Large intestine (tissue), 3 donors: ENCODE measurements at regions not wholly inside any gene's neighbourhood (a gene's known extent, or its start where the extent isn't known, plus 50 kb on each side); places are given as distances from the start of the nearest gene placed in this dataset.

Experiments used
- DNase-seq, 2 donors: peaks; one replicate each; pipeline versions ENCODE4 v3.0.0 to v3.0.0-alpha.2; 2013
- H3K27ac ChIP-seq: one replicate; pipeline ENCODE4 v1.5.1; 2013; ENCODE audit warnings: low read length
- H3K27me3 ChIP-seq: 2 replicates; pipeline ENCODE4 v1.6.1; 2013; ENCODE audit warnings: low read length; ENCODE audit not compliant: control insufficient read depth, insufficient read depth
- H3K36me3 ChIP-seq: 2 replicates; pipeline ENCODE4 v1.6.1; 2013; ENCODE audit warnings: low read length; ENCODE audit not compliant: control insufficient read depth, insufficient read depth
- H3K4me1 ChIP-seq: one replicate; pipeline ENCODE4 v1.6.1; 2013; ENCODE audit warnings: low read length; ENCODE audit not compliant: control insufficient read depth, insufficient read depth
- H3K4me3 ChIP-seq: one replicate; pipeline ENCODE4 v1.5.1; 2013; ENCODE audit warnings: low read length
- H3K9me3 ChIP-seq: one replicate; pipeline ENCODE4 v1.6.1; 2013; ENCODE audit warnings: mild to moderate bottlenecking, low read depth, low read length, moderate library complexity; ENCODE audit not compliant: control insufficient read depth
- WGBS: methylation state at CpG from one replicate; pipeline ENCODE4 v1.1.5; 2013; ENCODE audit warnings: low lambda C conversion rate; ENCODE audit not compliant: insufficient coverage; 5-methylcytosine and 5-hydroxymethylcytosine counted together

- DNase-seq, result no peak
- Histone ChIP-seq H3K27me3 (no peaks in the 10 kb centered on the region), H3K27ac (no peak overlapping the region), H3K4me1 (no peaks in the 10 kb centered on the region), H3K36me3 (no peaks in the 10 kb centered on the region), H3K9me3 (no peaks in the 10 kb centered on the region), H3K4me3 (no peak overlapping the region)
- WGBS, result no CpG with 5 or more reads among the region's 4 CpGs
Observed at GRCh38 chr3:117761703-117762620, 1052.4 kb downstream of the TUSC7 start.

GRCh38 chr3:117762621-117763037 lies 1053.0 kb downstream of the TUSC7 start:
- H3K36me3 ChIP-seq, result no peaks in the 10 kb centered on the region
- no peak overlapping the region for H3K27ac ChIP-seq
- no peak for DNase-seq
- WGBS, result 29% methylated on average over 1 of the region's 3 CpGs
- H3K4me3 ChIP-seq, result no peak overlapping the region
- no peaks in the 10 kb centered on the region for H3K9me3 ChIP-seq
- no peaks in the 10 kb centered on the region for H3K27me3 ChIP-seq
- no peaks in the 10 kb centered on the region for H3K4me1 ChIP-seq

- Histone ChIP-seq H3K4me3 (no peak overlapping the region), H3K27me3 (no peaks in the 10 kb centered on the region), H3K36me3 (no peaks in the 10 kb centered on the region), H3K27ac (no peak overlapping the region), H3K4me1 (no peaks in the 10 kb centered on the region), H3K9me3 (no peaks in the 10 kb centered on the region)
- WGBS, result 80% methylated on average over 1 of the region's 4 CpGs
- no peak for DNase-seq
Observed at GRCh38 chr3:117763561-117763960, 1054.0 kb downstream of the TUSC7 start.

GRCh38 chr3:117768581-117768980 lies 1059.0 kb downstream of the TUSC7 start:
- no peaks in the 10 kb centered on the region for H3K4me1 ChIP-seq
- no peaks in the 10 kb centered on the region for H3K27me3 ChIP-seq
- 100% methylated on average over 1 of the region's 4 CpGs for WGBS
- H3K36me3 ChIP-seq, result no peaks in the 10 kb centered on the region
- H3K27ac ChIP-seq, result no peak overlapping the region
- DNase-seq, result no peak
- H3K9me3 ChIP-seq, result no peaks in the 10 kb centered on the region
- H3K4me3 ChIP-seq, result no peak overlapping the region

- DNase-seq, result no peak
- no peak overlapping the region for H3K4me3 ChIP-seq
- no peaks in the 10 kb centered on the region for H3K27me3 ChIP-seq
- H3K4me1 ChIP-seq, result no peaks in the 10 kb centered on the region
- no peaks in the 10 kb centered on the region for H3K36me3 ChIP-seq
- no peak overlapping the region for H3K27ac ChIP-seq
- H3K9me3 ChIP-seq, result no peaks in the 10 kb centered on the region
Observed at GRCh38 chr3:117774130-117774529, 1064.6 kb downstream of the TUSC7 start.

- DNase-seq, result no peak
- 100% methylated on average over 2 of the region's 2 CpGs for WGBS
- Histone ChIP-seq H3K36me3 (no peaks in the 10 kb centered on the region), H3K27me3 (no peaks in the 10 kb centered on the region), H3K4me3 (no peak overlapping the region), H3K27ac (no peak overlapping the region), H3K9me3 (no peaks in the 10 kb centered on the region), H3K4me1 (no peaks in the 10 kb centered on the region)
Observed at GRCh38 chr3:117786349-117786748, 1076.8 kb downstream of the TUSC7 start.

GRCh38 chr3:117788061-117788460 lies 1078.5 kb downstream of the TUSC7 start:
- H3K36me3 ChIP-seq, result no peaks in the 10 kb centered on the region
- H3K4me3 ChIP-seq, result no peak overlapping the region
- H3K4me1 ChIP-seq, result no peaks in the 10 kb centered on the region
- no peak overlapping the region for H3K27ac ChIP-seq
- no peaks in the 10 kb centered on the region for H3K9me3 ChIP-seq
- DNase-seq, result no peak
- H3K27me3 ChIP-seq, result no peaks in the 10 kb centered on the region

GRCh38 chr3:117788506-117788905 lies 1078.9 kb downstream of the TUSC7 start:
- no CpG with 5 or more reads among the region's 3 CpGs for WGBS
- no peaks in the 10 kb centered on the region for H3K9me3 ChIP-seq
- DNase-seq, result no peak

GRCh38 chr3:117790235-117790987 lies 1080.8 kb downstream of the TUSC7 start:
- no peak overlapping the region for H3K4me3 ChIP-seq
- 80% methylated on average over 1 of the region's 2 CpGs for WGBS
- H3K27ac ChIP-seq, result no peak overlapping the region
- no peaks in the 10 kb centered on the region for H3K27me3 ChIP-seq
- DNase-seq, result no peak
- no peaks in the 10 kb centered on the region for H3K4me1 ChIP-seq
- no peaks in the 10 kb centered on the region for H3K9me3 ChIP-seq
- no peaks in the 10 kb centered on the region for H3K36me3 ChIP-seq

More at GRCh38 chr3:117788506-117788905, 1078.9 kb downstream of the TUSC7 start:
- no peaks in the 10 kb centered on the region for H3K27me3 ChIP-seq
- H3K4me3 ChIP-seq, result no peak overlapping the region
- no peaks in the 10 kb centered on the region for H3K4me1 ChIP-seq
- no peak overlapping the region for H3K27ac ChIP-seq
- H3K36me3 ChIP-seq, result no peaks in the 10 kb centered on the region

GRCh38 chr3:117793622-117794265 lies 1084.2 kb downstream of the TUSC7 start:
- no peak overlapping the region for H3K4me3 ChIP-seq
- H3K27ac ChIP-seq, result no peak overlapping the region
- no peaks in the 10 kb centered on the region for H3K36me3 ChIP-seq
- H3K27me3 ChIP-seq, result no peaks in the 10 kb centered on the region
- peak in 1 of 2 donors; percentile 4 for DNase-seq
- WGBS, result 71% methylated on average over 1 of the region's 8 CpGs
- no peaks in the 10 kb centered on the region for H3K4me1 ChIP-seq
- no peaks in the 10 kb centered on the region for H3K9me3 ChIP-seq
